GM23248 (cell line): ENCODE measurements at regions not wholly inside any gene's neighbourhood (a gene's known extent, or its start where the extent isn't known, plus 50 kb on each side); places are given as distances from the start of the nearest gene placed in this dataset.

ENCODE experiments used
- DNase-seq: peaks from one replicate; pipeline ENCODE4 v3.0.0-alpha.2; 2015
- H2AFZ ChIP-seq: fragments of 200-600 bp; sonication (generic); 2 replicates; pipeline ENCODE4 v1.6.1; 2016; ENCODE audit warnings: antibody characterized with exemption
- H3F3A ChIP-seq: fragments of 200-600 bp; sonication (generic); 2 replicates; pipeline ENCODE4 v1.6.1; 2016; ENCODE audit warnings: mild to moderate bottlenecking, antibody characterized with exemption, mixed run types; ENCODE audit not compliant: insufficient read depth
- H3K27ac ChIP-seq: fragments of 200-600 bp; sonication (generic); 2 replicates; pipeline ENCODE4 v1.5.1; 2016; ENCODE audit warnings: mild to moderate bottlenecking
- H3K27me3 ChIP-seq: fragments of 200-600 bp; sonication (generic); replicated peaks from 2 replicates; pipeline ENCODE4 v1.6.1; 2016; ENCODE audit warnings: mild to moderate bottlenecking; ENCODE audit not compliant: insufficient read depth
- H3K36me3 ChIP-seq: fragments of 200-600 bp; sonication (generic); 2 replicates; pipeline ENCODE4 v1.6.1; 2016; ENCODE audit warnings: low read depth, mild to moderate bottlenecking
- H3K4me1 ChIP-seq: fragments of 200-600 bp; sonication (generic); 2 replicates; pipeline ENCODE4 v1.6.1; 2016; ENCODE audit warnings: mild to moderate bottlenecking; ENCODE audit not compliant: insufficient read depth
- H3K4me2 ChIP-seq: fragments of 200-600 bp; sonication (generic); one replicate; pipeline ENCODE4 v1.6.1; 2016; ENCODE audit warnings: mild to moderate bottlenecking; ENCODE audit not compliant: unreplicated experiment
- H3K4me3 ChIP-seq: fragments of 200-600 bp; sonication (generic); 2 replicates; pipeline ENCODE4 v1.5.1; 2016; ENCODE audit warnings: mild to moderate bottlenecking
- H3K79me2 ChIP-seq: fragments of 200-600 bp; sonication (generic); 2 replicates; pipeline ENCODE4 v1.6.1; 2016; ENCODE audit warnings: mild to moderate bottlenecking; ENCODE audit not compliant: insufficient read depth
- H3K9ac ChIP-seq: fragments of 200-600 bp; sonication (generic); 2 replicates; pipeline ENCODE4 v1.6.1; 2016; ENCODE audit warnings: mild to moderate bottlenecking
- H3K9me2 ChIP-seq: fragments of 200-600 bp; sonication (generic); 2 replicates; pipeline ENCODE4 v1.6.1; 2016; ENCODE audit warnings: mixed run types, mild to moderate bottlenecking, moderate library complexity; ENCODE audit not compliant: insufficient read depth
- H3K9me3 ChIP-seq: fragments of 200-600 bp; sonication (generic); one replicate; pipeline ENCODE4 v1.6.1; 2017; ENCODE audit warnings: low read depth
- H4K20me1 ChIP-seq: fragments of 200-600 bp; sonication (generic); 2 replicates; pipeline ENCODE4 v1.6.0; 2016; ENCODE audit not compliant: insufficient read depth
- EZH2 ChIP-seq: fragments of 200-600 bp; sonication (generic); IDR thresholded peaks from 2 replicates; pipeline ENCODE4 v1.6.1; 2018; ENCODE audit warnings: antibody characterized with exemption, mild to moderate bottlenecking; ENCODE audit not compliant: insufficient read depth, poor library complexity, severe bottlenecking
- EZH2phosphoT487 ChIP-seq: fragments of 200-600 bp; sonication (generic); IDR thresholded peaks from 2 replicates; pipeline ENCODE4 v1.6.1; 2018; ENCODE audit warnings: antibody characterized with exemption, moderate library complexity, mild to moderate bottlenecking, low read depth; ENCODE audit not compliant: insufficient read depth
- WGBS, 2 experiments: methylation state at CpG; one replicate each; pipeline ENCODE4 v1.1.6; 2015 to 2017; ENCODE audit warnings: low lambda C conversion rate in 2 of 2, low coverage in 1 of 2; ENCODE audit errors: missing lambda C conversion rate in 2 of 2; 5-methylcytosine and 5-hydroxymethylcytosine counted together
- in situ Hi-C: fragments of 300-500 bp; cut with MboI; formaldehyde crosslinking; loops from 2 replicates; pipeline ENCODE4 v1.15.0; 2020

DNA sequence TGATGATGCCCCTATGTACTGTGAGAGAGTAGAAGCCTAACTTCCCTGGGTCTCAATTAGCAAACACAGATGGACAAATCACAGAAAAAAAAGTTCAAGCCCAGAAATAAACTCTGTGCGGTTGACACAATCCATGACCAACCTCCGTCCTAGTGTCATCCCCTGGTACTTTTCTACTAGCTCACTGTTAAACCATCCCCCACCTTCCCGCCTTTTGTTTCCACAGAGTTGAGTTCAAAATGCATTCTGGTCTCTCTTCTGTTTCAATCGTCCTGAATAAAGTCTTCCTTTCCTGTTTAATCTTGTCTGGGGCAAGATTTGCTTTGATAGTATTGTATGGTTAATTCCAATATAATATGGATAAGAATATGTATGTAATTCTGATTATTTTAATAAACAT is 199.9 kb downstream of the SLC6A15 start:
- H3K4me1 ChIP-seq: peaks cover 10% of the 10 kb centered on the region; the same call in 1 of the 2 replicates
- no peaks in the 10 kb centered on the region for H4K20me1 ChIP-seq
- no peak overlapping the region for H3K27ac ChIP-seq
- in situ Hi-C loops: no loop called here
- H3K9ac ChIP-seq: no peak overlapping the region
- no peaks in the 10 kb centered on the region for H3K79me2 ChIP-seq
- DNase-seq: no peak
- H3K4me3 ChIP-seq: no peak overlapping the region
- H3K36me3 ChIP-seq: no peaks in the 10 kb centered on the region
- TF ChIP-seq EZH2: no peak
- no peaks in the 10 kb centered on the region for H3K9me3 ChIP-seq
- H2AFZ ChIP-seq: no peak overlapping the region
- H3K4me2 ChIP-seq: no peak overlapping the region
- H3K27me3 ChIP-seq: no peaks in the 10 kb centered on the region
- H3F3A ChIP-seq: no peaks in the 10 kb centered on the region
- H3K9me2 ChIP-seq: no peaks in the 10 kb centered on the region
- WGBS, 2 experiments: 82 to 86% methylated on average over 4 of the region's 4 CpGs

DNA sequence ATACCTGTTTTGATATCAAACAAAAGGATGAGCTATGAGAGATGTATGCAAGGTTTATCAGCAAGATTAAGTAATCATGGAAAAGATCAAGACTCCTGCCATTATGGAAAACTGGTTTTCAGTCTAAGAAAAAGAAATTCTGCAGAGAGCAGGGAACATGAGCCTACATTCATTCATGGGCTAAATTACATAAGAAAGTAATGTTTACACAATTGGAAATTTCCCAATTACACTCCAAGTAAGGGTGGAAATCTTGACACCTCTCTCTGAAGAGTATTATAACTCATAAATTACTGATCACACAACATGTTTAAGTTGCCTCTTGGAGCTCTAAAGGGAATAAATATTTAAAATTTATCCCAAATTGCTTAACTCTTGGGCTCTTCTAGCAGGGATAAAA is 206.2 kb downstream of the SLC6A15 start:
- no peaks in the 10 kb centered on the region for H3K9me3 ChIP-seq
- H3K9ac ChIP-seq: no peak overlapping the region
- H3K79me2 ChIP-seq: no peaks in the 10 kb centered on the region
- no peak for TF ChIP-seq EZH2
- no peak for TF ChIP-seq EZH2phosphoT487
- no peaks in the 10 kb centered on the region for H3F3A ChIP-seq
- no peaks in the 10 kb centered on the region for H3K36me3 ChIP-seq
- H3K27ac ChIP-seq: no peak overlapping the region
- H3K4me3 ChIP-seq: no peak overlapping the region
- H2AFZ ChIP-seq: no peak overlapping the region
- peaks cover 5% of the 10 kb centered on the region; the same call in 1 of the 2 replicates for H3K4me1 ChIP-seq
- in situ Hi-C loops: no loop called here
- no peak overlapping the region for H3K4me2 ChIP-seq
- H4K20me1 ChIP-seq: no peaks in the 10 kb centered on the region
- H3K9me2 ChIP-seq: no peaks in the 10 kb centered on the region
- no peak for DNase-seq
- H3K27me3 ChIP-seq: no peaks in the 10 kb centered on the region

DNA sequence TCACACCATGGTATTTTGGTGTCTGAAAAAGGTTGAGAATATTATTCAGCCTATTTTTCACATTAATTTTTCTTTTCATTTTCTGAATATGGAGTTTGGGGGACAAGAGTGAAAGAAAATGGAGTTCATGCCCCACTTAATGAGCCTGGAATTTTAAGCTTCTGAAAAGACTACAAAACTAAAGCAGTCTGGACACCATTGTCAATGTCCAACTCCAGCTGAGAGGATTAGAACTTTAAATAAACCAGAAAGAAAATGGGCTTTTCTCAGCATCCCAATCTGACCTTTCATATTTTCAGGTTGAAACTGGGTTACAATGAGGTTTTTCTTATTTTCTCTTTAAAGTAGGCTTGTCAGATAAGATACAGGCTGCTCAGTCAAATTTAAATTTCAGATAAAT is 207.7 kb downstream of the SLC6A15 start:
- DNase-seq: no peak
- no peaks in the 10 kb centered on the region for H3K9me3 ChIP-seq
- no peaks in the 10 kb centered on the region for H4K20me1 ChIP-seq
- peaks cover 5% of the 10 kb centered on the region; the same call in 1 of the 2 replicates for H3K4me1 ChIP-seq
- H2AFZ ChIP-seq: peak overlapping the region; percentile 19; the same call in 1 of the 2 replicates
- H3K9ac ChIP-seq: no peak overlapping the region
- no peaks in the 10 kb centered on the region for H3K79me2 ChIP-seq
- H3K9me2 ChIP-seq: no peaks in the 10 kb centered on the region
- no peak overlapping the region for H3K27ac ChIP-seq
- in situ Hi-C loops: no loop called here
- H3K4me3 ChIP-seq: no peak overlapping the region
- H3F3A ChIP-seq: no peaks in the 10 kb centered on the region
- H3K4me2 ChIP-seq: no peak overlapping the region
- no peaks in the 10 kb centered on the region for H3K27me3 ChIP-seq
- no peaks in the 10 kb centered on the region for H3K36me3 ChIP-seq
- no peak for TF ChIP-seq EZH2phosphoT487
- no peak for TF ChIP-seq EZH2

DNA sequence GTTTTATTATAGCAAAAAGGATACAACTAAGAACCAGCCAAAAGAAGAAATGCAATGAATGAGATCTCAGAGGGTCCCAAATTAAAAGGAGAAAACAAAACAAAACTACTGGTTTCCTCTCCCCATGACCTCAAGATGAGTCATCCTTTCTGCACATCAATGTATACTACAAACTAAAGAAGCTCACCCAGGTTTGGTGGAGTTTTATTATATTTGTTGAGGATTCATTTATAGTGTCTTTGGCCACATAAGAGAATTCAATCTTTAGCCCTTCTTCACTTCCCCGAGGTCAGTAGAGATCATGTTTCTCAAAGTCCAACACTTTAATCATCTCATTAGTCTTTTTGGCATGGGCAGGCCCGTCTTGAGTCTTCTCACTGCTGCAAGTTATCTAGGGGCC is 210.6 kb downstream of the SLC6A15 start:
- no peak for TF ChIP-seq EZH2
- TF ChIP-seq EZH2phosphoT487: no peak
- H3K4me1 ChIP-seq: peaks cover 12% of the 10 kb centered on the region
- no peaks in the 10 kb centered on the region for H3K36me3 ChIP-seq
- H3K9me2 ChIP-seq: no peaks in the 10 kb centered on the region
- H3K79me2 ChIP-seq: no peaks in the 10 kb centered on the region
- no peaks in the 10 kb centered on the region for H3K27me3 ChIP-seq
- H3K4me3 ChIP-seq: no peak overlapping the region
- in situ Hi-C loops: no loop called here
- no peak overlapping the region for H2AFZ ChIP-seq
- DNase-seq: peak; percentile 40
- WGBS, 2 experiments: 50 to 51% methylated on average over 2 of the region's 2 CpGs
- H4K20me1 ChIP-seq: no peaks in the 10 kb centered on the region
- H3K9ac ChIP-seq: no peak overlapping the region
- H3K4me2 ChIP-seq: no peak overlapping the region
- H3K27ac ChIP-seq: no peak overlapping the region
- H3F3A ChIP-seq: no peaks in the 10 kb centered on the region; the same call in 1 of the 2 replicates
- no peaks in the 10 kb centered on the region for H3K9me3 ChIP-seq

DNA sequence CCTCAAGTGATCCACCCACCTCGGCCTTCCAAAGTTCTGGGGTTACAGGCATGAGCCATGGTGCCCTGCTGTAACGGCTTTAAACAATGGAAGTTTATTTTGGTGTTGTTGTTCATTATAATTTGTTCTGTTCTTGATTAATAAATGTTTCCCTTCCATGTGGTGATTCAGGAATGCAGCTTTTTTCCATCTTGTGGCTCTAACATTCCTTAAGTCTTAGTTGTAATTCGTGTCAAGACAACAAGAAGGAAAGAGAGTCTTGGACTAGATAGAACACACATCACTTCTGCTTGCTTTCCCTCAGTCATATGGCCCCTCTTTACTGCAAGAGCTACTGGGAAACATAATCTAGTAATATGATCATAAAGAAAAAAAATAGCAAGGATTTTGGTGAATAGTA is 211.6 kb downstream of the SLC6A15 start:
- H3K4me3 ChIP-seq: no peak overlapping the region
- H3K9me3 ChIP-seq: no peaks in the 10 kb centered on the region
- no peaks in the 10 kb centered on the region; the same call in 1 of the 2 replicates for H3F3A ChIP-seq
- no peaks in the 10 kb centered on the region for H3K36me3 ChIP-seq
- H3K27me3 ChIP-seq: no peaks in the 10 kb centered on the region
- in situ Hi-C loops: no loop called here
- H3K79me2 ChIP-seq: no peaks in the 10 kb centered on the region
- WGBS, 2 experiments: 52 to 58% methylated on average over 3 of the region's 3 CpGs
- H3K4me1 ChIP-seq: peaks cover 22% of the 10 kb centered on the region
- H3K4me2 ChIP-seq: no peak overlapping the region
- no peak overlapping the region for H3K27ac ChIP-seq
- no peak overlapping the region for H2AFZ ChIP-seq
- TF ChIP-seq EZH2: no peak
- no peak for TF ChIP-seq EZH2phosphoT487
- no peaks in the 10 kb centered on the region for H4K20me1 ChIP-seq
- no peak for DNase-seq
- H3K9ac ChIP-seq: no peak overlapping the region
- no peaks in the 10 kb centered on the region for H3K9me2 ChIP-seq
